NB4 (cell line): ENCODE measurements at regions not wholly inside any gene's neighbourhood (a gene's known extent, or its start where the extent isn't known, plus 50 kb on each side); places are given as distances from the start of the nearest gene placed in this dataset.

Source experiments
- DNase-seq: peaks from one replicate; pipeline ENCODE4 v3.0.0; 2010; ENCODE audit warnings: low read depth
- H3K4me3 ChIP-seq: one replicate; pipeline ENCODE4 v1.5.1; 2011; ENCODE audit warnings: mild to moderate bottlenecking, low read depth, low read length, moderate library complexity
- CTCF ChIP-seq: IDR thresholded peaks from one replicate; pipeline ENCODE4 v1.5.1; 2012; ENCODE audit warnings: low read depth, low read length
- MAX ChIP-seq: IDR thresholded peaks from 2 replicates; pipeline ENCODE4 v1.6.1; 2011; ENCODE audit warnings: low read depth, low read length
- MYC ChIP-seq: IDR thresholded peaks from 2 replicates; pipeline ENCODE4 v1.6.1; 2011; ENCODE audit warnings: low read depth, low read length
- POLR2A ChIP-seq: IDR thresholded peaks from 2 replicates; pipeline ENCODE4 v1.6.1; 2011; ENCODE audit warnings: mild to moderate bottlenecking; ENCODE audit not compliant: insufficient read length; ENCODE audit errors: extremely low read depth

GRCh38 chr3:151969026-151969642 is 95.7 kb downstream of the SUCNR1 start:
- no peak for DNase-seq
- TF ChIP-seq MAX: no peak
- no peak for TF ChIP-seq CTCF
- TF ChIP-seq MYC: no peak
- no peak for TF ChIP-seq POLR2A
- H3K4me3 ChIP-seq: no peak overlapping the region

- no peak for TF ChIP-seq MAX
- TF ChIP-seq POLR2A: no peak
- TF ChIP-seq CTCF: no peak
- no peak for TF ChIP-seq MYC
- no peak overlapping the region for H3K4me3 ChIP-seq
- no peak for DNase-seq
Observed at GRCh38 chr3:151971814-151972579, 98.6 kb downstream of the SUCNR1 start.

GRCh38 chr3:151974067-151974466 is 100.6 kb downstream of the SUCNR1 start:
- TF ChIP-seq MAX: no peak
- TF ChIP-seq MYC: no peak
- no peak for TF ChIP-seq POLR2A
- TF ChIP-seq CTCF: no peak
- peak; percentile 27 for DNase-seq

GRCh38 chr3:151976211-151977050 is 103.0 kb downstream of the SUCNR1 start:
- DNase-seq: peak; percentile 59
- no peak overlapping the region for H3K4me3 ChIP-seq
- TF ChIP-seq CTCF (no peak), MAX (no peak), POLR2A (no peak), MYC (no peak)

More at GRCh38 chr3:151974067-151974466, 100.6 kb downstream of the SUCNR1 start:
- H3K4me3 ChIP-seq: no peak overlapping the region

GRCh38 chr3:151979906-151980305 is 106.5 kb downstream of the SUCNR1 start:
- H3K4me3 ChIP-seq: no peak overlapping the region
- TF ChIP-seq CTCF: no peak
- peak; percentile 24 for DNase-seq
